ENCODE measurements at regions not wholly inside any gene's neighbourhood (a gene's known extent, or its start where the extent isn't known, plus 50 kb on each side); places are given as distances from the start of the nearest gene placed in this dataset.

DNA sequence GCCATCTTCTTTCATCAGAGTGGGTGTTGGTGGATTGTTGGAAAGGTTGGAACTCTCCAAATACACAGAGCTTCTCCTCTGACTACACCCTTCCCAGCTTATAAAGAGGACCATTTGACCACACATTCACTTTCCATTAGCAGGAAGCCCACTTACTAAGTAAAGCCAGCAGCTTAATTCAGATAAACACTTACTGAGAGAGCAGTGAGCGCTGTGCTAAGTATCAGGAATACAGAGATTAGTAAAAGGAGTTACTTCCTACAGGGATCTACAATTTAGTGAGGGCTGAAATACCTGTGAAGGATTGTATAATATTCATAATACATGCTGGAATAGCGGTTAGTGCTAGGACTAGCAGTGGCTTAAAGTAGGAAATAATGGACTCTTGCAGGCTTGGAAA, 343.0 kb downstream of the NYAP2 start:
- Histone ChIP-seq H3K27ac (no peak overlapping the region), H3K27me3 (ENCODE audit: insufficient read depth, low read depth, severe bottlenecking) (no peaks in the 10 kb centered on the region), H3K4me3 (ENCODE audit: low read depth, low read length) (no peak overlapping the region), H3K36me3 (no peaks in the 10 kb centered on the region), H3K9me3 (ENCODE audit: severe bottlenecking) (no peaks in the 10 kb centered on the region)
- DNase-seq, result peak; percentile 10
- TF ChIP-seq, protein P1, sequence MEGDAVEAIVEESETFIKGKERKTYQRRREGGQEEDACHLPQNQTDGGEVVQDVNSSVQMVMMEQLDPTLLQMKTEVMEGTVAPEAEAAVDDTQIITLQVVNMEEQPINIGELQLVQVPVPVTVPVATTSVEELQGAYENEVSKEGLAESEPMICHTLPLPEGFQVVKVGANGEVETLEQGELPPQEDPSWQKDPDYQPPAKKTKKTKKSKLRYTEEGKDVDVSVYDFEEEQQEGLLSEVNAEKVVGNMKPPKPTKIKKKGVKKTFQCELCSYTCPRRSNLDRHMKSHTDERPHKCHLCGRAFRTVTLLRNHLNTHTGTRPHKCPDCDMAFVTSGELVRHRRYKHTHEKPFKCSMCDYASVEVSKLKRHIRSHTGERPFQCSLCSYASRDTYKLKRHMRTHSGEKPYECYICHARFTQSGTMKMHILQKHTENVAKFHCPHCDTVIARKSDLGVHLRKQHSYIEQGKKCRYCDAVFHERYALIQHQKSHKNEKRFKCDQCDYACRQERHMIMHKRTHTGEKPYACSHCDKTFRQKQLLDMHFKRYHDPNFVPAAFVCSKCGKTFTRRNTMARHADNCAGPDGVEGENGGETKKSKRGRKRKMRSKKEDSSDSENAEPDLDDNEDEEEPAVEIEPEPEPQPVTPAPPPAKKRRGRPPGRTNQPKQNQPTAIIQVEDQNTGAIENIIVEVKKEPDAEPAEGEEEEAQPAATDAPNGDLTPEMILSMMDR (IDR thresholded peaks at IDR 0.05; ENCODE audit: low read depth, low read length), result no peak

DNA sequence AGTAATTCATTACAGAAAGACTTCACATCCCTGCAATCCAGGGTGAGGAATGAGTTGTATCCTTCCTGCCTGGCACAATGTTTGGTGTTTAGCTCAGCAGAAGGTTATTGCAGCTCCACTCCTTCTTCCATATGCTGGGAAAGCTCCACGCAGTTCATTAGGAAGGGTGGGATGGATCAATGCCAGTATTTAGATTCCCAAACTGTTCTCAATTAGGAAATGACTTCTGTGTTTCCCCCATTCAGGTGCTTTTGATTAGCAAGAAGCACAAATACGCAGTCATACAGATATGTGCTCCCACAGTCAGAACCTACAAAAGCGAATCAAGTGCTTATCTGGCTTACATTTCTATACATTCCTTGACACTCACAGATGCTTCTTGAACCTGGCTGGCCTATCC, 340.6 kb downstream of the NYAP2 start:
- Histone ChIP-seq H3K27me3 (ENCODE audit: insufficient read depth, low read depth, severe bottlenecking) (no peaks in the 10 kb centered on the region), H3K36me3 (no peaks in the 10 kb centered on the region), H3K4me3 (ENCODE audit: low read depth, low read length) (no peak overlapping the region), H3K27ac (no peak overlapping the region), H3K9me3 (ENCODE audit: severe bottlenecking) (no peaks in the 10 kb centered on the region)
- TF ChIP-seq, protein P1 (IDR thresholded peaks at IDR 0.05; ENCODE audit: low read depth, low read length), result no peak
- DNase-seq, result no peak

DNA sequence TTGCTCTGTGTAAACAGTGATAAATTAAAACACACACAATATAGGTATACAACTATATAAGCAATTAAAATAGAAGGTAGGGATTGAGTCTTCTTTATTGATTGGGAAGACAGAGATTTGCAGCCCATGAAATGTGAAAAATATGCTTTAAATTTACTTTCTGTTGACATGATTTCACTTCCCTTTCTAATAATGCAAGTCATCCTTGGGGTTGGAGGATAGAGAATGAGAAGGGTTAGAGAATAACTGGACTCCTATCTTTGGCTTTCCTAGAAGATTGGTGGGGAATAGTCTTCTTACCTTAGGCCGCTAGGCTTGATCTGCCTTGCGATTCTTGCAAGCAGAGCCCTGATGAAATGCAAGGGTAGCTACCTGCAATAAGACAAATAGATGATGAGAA, 339.8 kb downstream of the NYAP2 start:
- Histone ChIP-seq H3K9me3 (ENCODE audit: severe bottlenecking) (no peaks in the 10 kb centered on the region), H3K27ac (no peak overlapping the region), H3K4me3 (ENCODE audit: low read depth, low read length) (no peak overlapping the region), H3K36me3 (no peaks in the 10 kb centered on the region), H3K27me3 (ENCODE audit: insufficient read depth, low read depth, severe bottlenecking) (no peaks in the 10 kb centered on the region)
- no peak for DNase-seq
- TF ChIP-seq, protein P1 (IDR thresholded peaks at IDR 0.05; ENCODE audit: low read depth, low read length), result no peak

DNA sequence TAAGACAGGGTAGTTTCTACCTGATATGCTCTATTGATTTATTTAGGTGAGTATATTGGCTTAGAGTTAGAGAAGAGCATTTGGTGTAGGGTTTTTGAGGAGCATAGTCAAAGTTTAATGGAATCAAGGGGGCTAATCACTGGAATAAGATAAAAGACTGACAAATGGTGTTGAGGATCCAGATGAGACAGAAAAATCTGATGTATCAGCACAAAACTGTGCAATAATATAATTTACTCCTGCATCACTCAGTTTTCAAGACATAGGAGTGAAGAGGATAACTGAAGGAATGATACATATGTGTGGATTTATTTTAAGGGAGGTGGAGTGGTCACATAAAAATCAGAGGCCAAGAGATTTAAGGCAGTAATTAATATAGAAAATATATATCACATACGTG, 339.2 kb downstream of the NYAP2 start:
- no peak overlapping the region for H3K27ac ChIP-seq
- no peak for DNase-seq
- no peak overlapping the region for H3K4me3 ChIP-seq (ENCODE audit: low read depth, low read length)
- no peaks in the 10 kb centered on the region for H3K9me3 ChIP-seq (ENCODE audit: severe bottlenecking)
- TF ChIP-seq, protein P1 (IDR thresholded peaks at IDR 0.05; ENCODE audit: low read depth, low read length), result no peak
- no peaks in the 10 kb centered on the region for H3K27me3 ChIP-seq (ENCODE audit: insufficient read depth, low read depth, severe bottlenecking)
- no peaks in the 10 kb centered on the region for H3K36me3 ChIP-seq

DNA sequence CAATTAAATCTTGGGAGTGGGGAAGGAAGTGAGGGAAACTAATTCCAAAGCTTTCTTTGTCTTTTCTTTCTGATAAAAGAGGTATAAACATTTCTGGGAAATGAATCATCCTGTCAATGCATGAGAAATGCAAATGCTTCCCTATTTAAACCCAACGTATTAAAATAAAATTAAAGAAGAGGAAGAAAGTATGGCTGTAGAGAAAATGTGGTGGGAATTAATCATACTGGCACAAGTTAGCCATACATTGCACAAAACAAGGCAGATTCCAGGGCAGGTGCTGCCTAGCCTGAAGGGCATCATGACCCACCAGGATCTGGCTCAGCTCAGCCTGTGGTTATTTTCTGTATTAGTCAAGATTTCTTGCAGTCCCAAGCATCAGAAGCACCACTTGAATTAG, 338.0 kb downstream of the NYAP2 start:
- no peak for DNase-seq
- no peaks in the 10 kb centered on the region for H3K27me3 ChIP-seq (ENCODE audit: insufficient read depth, low read depth, severe bottlenecking)
- no peak overlapping the region for H3K4me3 ChIP-seq (ENCODE audit: low read depth, low read length)
- H3K9me3 ChIP-seq (ENCODE audit: severe bottlenecking), result no peaks in the 10 kb centered on the region
- H3K27ac ChIP-seq, result no peak overlapping the region
- TF ChIP-seq, protein P1 (IDR thresholded peaks at IDR 0.05; ENCODE audit: low read depth, low read length), result no peak
- no peaks in the 10 kb centered on the region for H3K36me3 ChIP-seq

DNA sequence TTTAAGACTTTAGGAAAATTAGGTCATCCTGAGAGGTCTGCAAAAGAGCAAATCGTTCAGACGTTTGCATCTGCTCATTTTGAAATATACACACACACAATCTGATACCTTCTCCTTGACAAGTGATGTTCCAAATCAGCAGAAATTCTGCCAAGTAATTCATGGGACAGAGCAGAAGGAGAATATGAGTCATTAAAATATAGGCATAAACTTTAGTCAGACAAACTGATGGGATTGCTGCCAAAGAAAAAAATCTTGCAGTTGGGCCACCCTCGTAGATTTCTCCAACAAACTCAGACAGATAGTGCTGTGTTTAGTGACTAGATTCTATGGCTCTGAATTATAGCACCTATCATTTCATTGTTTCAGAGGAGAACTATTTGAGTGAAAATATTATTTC, 336.3 kb downstream of the NYAP2 start:
- Histone ChIP-seq H3K27ac (no peak overlapping the region), H3K4me3 (ENCODE audit: low read depth, low read length) (no peak overlapping the region), H3K27me3 (ENCODE audit: insufficient read depth, low read depth, severe bottlenecking) (no peaks in the 10 kb centered on the region), H3K36me3 (no peaks in the 10 kb centered on the region), H3K9me3 (ENCODE audit: severe bottlenecking) (no peaks in the 10 kb centered on the region)
- DNase-seq, result no peak
- TF ChIP-seq, protein P1 (IDR thresholded peaks at IDR 0.05; ENCODE audit: low read depth, low read length), result no peak

Data from WERI-Rb-1 (cell line).